IMR-90 (cell line): ENCODE measurements at regions not wholly inside any gene's neighbourhood (a gene's known extent, or its start where the extent isn't known, plus 50 kb on each side); places are given as distances from the start of the nearest gene placed in this dataset.

Experiments used
- ATAC-seq: fragments of 200-7000 bp; cut with Tn5 transposase; 2 replicates; pipeline ENCODE4 v1.9.1; 2020; ENCODE audit warnings: low read depth, mild to moderate bottlenecking, moderate library complexity
- BruUV-seq: library from RNA; stranded (reverse); fragments of 400-500 nt; replicated peaks from 2 replicates; lab custom pipeline; 2021; lab: Mats Ljungman, UMichigan
- CTCF ChIA-PET: fragments of 300-600 bp; formaldehyde crosslinking; extraction: SDS; loops from one replicate; lab custom pipeline; 2021; ENCODE audit warnings: antibody characterized with exemption; lab: Yijun Ruan, JAX
- POLR2A ChIA-PET: fragments of 300-600 bp; sonication (Branson Sonifier 250); formaldehyde crosslinking; loops from one replicate; lab custom pipeline; 2022; ENCODE audit warnings: antibody characterized with exemption; ENCODE audit not compliant: unreplicated experiment; lab: Charles Lee
- DNase-seq: peaks from one replicate; pipeline ENCODE4 v3.0.0; 2013
- H2AFZ ChIP-seq: replicated peaks from 2 replicates; pipeline ENCODE3; 2013; ENCODE audit warnings: low read length, mild to moderate bottlenecking; ENCODE audit not compliant: poor library complexity
- H2AK5ac ChIP-seq: 2 replicates; pipeline ENCODE4 v1.6.1; 2013; ENCODE audit warnings: low read depth, low read length, inconsistent platforms
- H2AK9ac ChIP-seq: replicated peaks from 2 replicates; pipeline ENCODE3; 2013; ENCODE audit warnings: mild to moderate bottlenecking, low read depth, low read length, moderate library complexity; ENCODE audit not compliant: poor library complexity
- H2BK120ac ChIP-seq: 2 replicates; pipeline ENCODE4 v1.6.1; 2013; ENCODE audit warnings: low read depth, low read length, inconsistent platforms
- H2BK15ac ChIP-seq: 3 replicates; pipeline ENCODE4 v1.6.1; 2013; ENCODE audit warnings: low read depth, low read length, inconsistent platforms
- H2BK20ac ChIP-seq: 2 replicates; pipeline ENCODE4 v1.6.1; 2013; ENCODE audit warnings: low read depth, mild to moderate bottlenecking, inconsistent platforms, low read length, moderate library complexity
- H2BK5ac ChIP-seq: 2 replicates; pipeline ENCODE4 v1.6.1; 2013; ENCODE audit warnings: mild to moderate bottlenecking, low read depth, low read length, inconsistent platforms; ENCODE audit not compliant: poor library complexity, severe bottlenecking
- H3K14ac ChIP-seq: replicated peaks from 2 replicates; pipeline ENCODE4 v1.6.1; 2013; ENCODE audit warnings: low read depth, low read length, inconsistent platforms
- H3K18ac ChIP-seq: 2 replicates; pipeline ENCODE4 v1.6.1; 2013; ENCODE audit warnings: low read depth, low read length, control low read depth
- H3K23ac ChIP-seq: 2 replicates; pipeline ENCODE4 v1.6.1; 2013; ENCODE audit warnings: low read depth, low read length, inconsistent platforms
- H3K27ac ChIP-seq: 2 replicates; pipeline ENCODE4 v1.5.1; 2013; ENCODE audit warnings: mild to moderate bottlenecking, control low read depth, low read length; ENCODE audit not compliant: insufficient read depth
- H3K27me3 ChIP-seq: 2 replicates; pipeline ENCODE4 v1.6.1; 2013; ENCODE audit warnings: low read length; ENCODE audit not compliant: control insufficient read depth, insufficient read depth
- H3K36me3 ChIP-seq: 2 replicates; pipeline ENCODE4 v1.6.1; 2013; ENCODE audit warnings: low read length, mixed read lengths; ENCODE audit not compliant: control insufficient read depth, insufficient read depth
- H3K4ac ChIP-seq: 2 replicates; pipeline ENCODE4 v1.6.1; 2013; ENCODE audit warnings: low read depth, low read length, inconsistent platforms
- H3K4me1 ChIP-seq: 2 replicates; pipeline ENCODE4 v1.6.1; 2013; ENCODE audit warnings: low read length, mixed read lengths; ENCODE audit not compliant: control insufficient read depth, insufficient read depth
- H3K4me2 ChIP-seq: 2 replicates; pipeline ENCODE4 v1.6.1; 2013; ENCODE audit warnings: low read depth, mild to moderate bottlenecking, control low read depth, low read length, moderate library complexity
- H3K4me3 ChIP-seq: 2 replicates; pipeline ENCODE4 v1.5.1; 2013; ENCODE audit warnings: low read depth, mild to moderate bottlenecking, control low read depth, low read length, moderate library complexity; ENCODE audit not compliant: insufficient read depth
- H3K56ac ChIP-seq: 2 replicates; pipeline ENCODE4 v1.6.1; 2013; ENCODE audit warnings: low read length, inconsistent platforms; ENCODE audit not compliant: insufficient read depth; ENCODE audit errors: extremely low read depth
- H3K79me1 ChIP-seq, 2 experiments: 2 replicates each; pipeline ENCODE4 v1.6.1; 2013; ENCODE audit warnings: low read length in 2 of 2, inconsistent platforms in 1 of 2, low read depth in 1 of 2
- H3K9ac ChIP-seq: 2 replicates; pipeline ENCODE4 v1.6.1; 2013; ENCODE audit warnings: low read depth, low read length, control low read depth
- H3K9me1 ChIP-seq: 2 replicates; pipeline ENCODE4 v1.6.1; 2013; ENCODE audit warnings: low read length, inconsistent platforms; ENCODE audit not compliant: insufficient read depth
- H3K9me3 ChIP-seq: 2 replicates; pipeline ENCODE4 v1.6.1; 2013; ENCODE audit warnings: low read length; ENCODE audit not compliant: control insufficient read depth, insufficient read depth
- H4K20me1 ChIP-seq: 2 replicates; pipeline ENCODE4 v1.6.1; 2013; ENCODE audit warnings: low read length, inconsistent platforms; ENCODE audit not compliant: insufficient read depth
- H4K5ac ChIP-seq: 2 replicates; pipeline ENCODE4 v1.6.1; 2013; ENCODE audit warnings: mild to moderate bottlenecking, low read depth, low read length, control low read depth
- H4K8ac ChIP-seq, 2 experiments: 2 replicates each; pipeline ENCODE4 v1.6.1; 2013; ENCODE audit warnings: low read depth in 2 of 2, low read length in 2 of 2, control low read depth in 1 of 2, inconsistent platforms in 1 of 2
- H4K91ac ChIP-seq: 2 replicates; pipeline ENCODE4 v1.6.1; 2013; ENCODE audit warnings: low read depth, low read length, inconsistent platforms; ENCODE audit not compliant: insufficient read depth
- BHLHE40 ChIP-seq: fragments of 150-350 bp; IDR thresholded peaks from 2 replicates; pipeline ENCODE4 v1.6.1; 2016; ENCODE audit warnings: mild to moderate bottlenecking, low read depth, low read length
- CEBPB ChIP-seq: IDR thresholded peaks from 2 replicates; pipeline ENCODE4 v1.6.1; 2012; ENCODE audit warnings: low read depth, low read length, improper control_type of control experiment
- FOS ChIP-seq: fragments of 150-350 bp; IDR thresholded peaks from 2 replicates; pipeline ENCODE4 v1.6.1; 2016; ENCODE audit warnings: low read depth, low read length
- MAFK ChIP-seq: IDR thresholded peaks from 2 replicates; pipeline ENCODE4 v1.6.1; 2012; ENCODE audit warnings: low read depth, low read length, improper control_type of control experiment
- MAZ ChIP-seq: IDR thresholded peaks from 2 replicates; pipeline ENCODE4 v1.6.1; 2012; ENCODE audit warnings: low read depth, mild to moderate bottlenecking, low read length, improper control_type of control experiment, moderate library complexity, borderline replicate concordance
- MXI1 ChIP-seq: IDR thresholded peaks from 2 replicates; pipeline ENCODE4 v1.6.1; 2012; ENCODE audit warnings: low read depth, mild to moderate bottlenecking, low read length, moderate library complexity, borderline replicate concordance
- NFE2L2 ChIP-seq: fragments of 150-350 bp; IDR thresholded peaks from 2 replicates; pipeline ENCODE4 v1.6.1; 2016; ENCODE audit warnings: low read depth, mild to moderate bottlenecking, low read length
- POLR2A ChIP-seq: IDR thresholded peaks from 2 replicates; pipeline ENCODE4 v1.6.1; 2012; ENCODE audit warnings: mild to moderate bottlenecking, low read depth, low read length
- RAD21 ChIP-seq: IDR thresholded peaks from 2 replicates; pipeline ENCODE4 v1.6.1; 2012; ENCODE audit warnings: low read length, improper control_type of control experiment
- RFX5 ChIP-seq: IDR thresholded peaks from 2 replicates; pipeline ENCODE4 v1.8.0; 2012; ENCODE audit warnings: low read depth, mild to moderate bottlenecking, low read length, moderate library complexity
- SMC3 ChIP-seq: fragments of 150-350 bp; IDR thresholded peaks from 2 replicates; pipeline ENCODE4 v1.6.1; 2016; ENCODE audit warnings: low read depth, mild to moderate bottlenecking, antibody characterized with exemption, low read length, moderate library complexity
- WGBS, 2 experiments: methylation state at CpG; one replicate each; pipeline versions ENCODE4 v1.1.5 to v1.1.7; 2013; ENCODE audit warnings: missing lambda C conversion rate in 2 of 2; ENCODE audit not compliant: insufficient read length in 1 of 2; ENCODE audit errors: extremely low coverage in 2 of 2; 5-methylcytosine and 5-hydroxymethylcytosine counted together
- dilution Hi-C: fragments of 300-500 bp; cut with HindIII; formaldehyde crosslinking; loops from one replicate; pipeline ENCODE4 v1.14.3; 2018; ENCODE audit warnings: low sequenced_read_pairs; ENCODE audit not compliant: unreplicated experiment
- in situ Hi-C: fragments of 300-500 bp; cut with MboI; formaldehyde crosslinking; loops from 3 replicates; pipeline ENCODE4 v1.14.3; 2019; ENCODE audit warnings: low sequenced_read_pairs, inconsistent platforms, mixed read lengths
- intact Hi-C: fragments of 100-400 bp; cut with micrococcal nuclease; formaldehyde crosslinking; loops from 2 replicates; pipeline ENCODE4 v1.10.0; 2022
- TF ChIP-seq, protein P1 (sequence below): fragments of 150-350 bp; IDR thresholded peaks from 2 replicates; pipeline ENCODE4 v1.6.1; 2016; ENCODE audit warnings: low read depth, mild to moderate bottlenecking, low read length, moderate library complexity, borderline replicate concordance
- TF ChIP-seq, protein P2 (sequence below): conservative IDR thresholded peaks from 2 replicates; pipeline ENCODE4 v1.5.1; 2012; ENCODE audit warnings: mild to moderate bottlenecking, low read depth, low read length, improper control_type of control experiment

DNA sequence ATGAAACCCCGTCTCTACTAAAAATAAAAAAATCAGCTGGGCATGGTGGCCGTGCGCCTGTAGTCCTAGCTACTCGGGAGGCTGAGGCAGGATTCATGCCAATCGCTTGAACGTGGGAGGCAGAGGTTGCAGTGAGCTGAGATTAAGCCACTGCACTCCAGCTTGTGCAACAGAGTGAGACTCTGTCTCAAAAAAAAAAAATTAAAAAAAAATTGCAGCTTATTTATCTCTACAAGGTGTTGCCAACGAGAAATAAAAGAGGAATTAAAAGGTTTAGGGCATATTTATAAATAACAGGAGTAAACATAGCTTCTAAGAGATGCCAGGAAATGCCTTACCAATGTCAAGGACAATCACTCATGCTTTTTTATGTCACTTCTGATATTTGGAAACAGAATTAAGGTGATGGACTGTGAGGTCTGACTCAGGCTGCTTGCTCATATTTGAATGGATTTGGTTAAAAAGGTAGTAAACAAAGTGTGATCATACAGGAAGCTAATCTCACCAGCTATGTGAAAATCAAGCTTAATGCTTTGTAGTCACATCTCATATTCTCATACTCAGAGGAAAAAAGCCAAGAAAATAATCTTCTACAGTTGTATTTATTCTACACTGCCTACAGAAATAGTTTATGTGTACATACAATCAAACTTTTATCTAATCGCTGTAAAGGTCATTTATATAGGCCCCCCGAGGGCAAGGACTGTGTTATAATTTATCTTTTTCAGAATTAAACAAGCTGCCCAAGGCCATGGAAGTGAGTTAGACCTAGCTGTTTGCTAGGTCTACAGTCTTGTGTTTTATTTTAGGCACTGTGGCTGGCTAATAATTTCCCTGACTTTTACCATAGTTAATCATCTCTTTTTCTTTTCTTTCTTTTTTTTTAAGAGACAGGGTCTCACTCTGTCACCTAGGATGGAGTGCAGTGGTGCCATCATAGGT is 61.1 kb upstream of the RBMX start:
- Histone ChIP-seq H4K91ac (no peak overlapping the region), H3K23ac (no peak overlapping the region), H3K27me3 (no peaks in the 10 kb centered on the region), H3K4me2 (no peak overlapping the region), H3K4me1 (no peaks in the 10 kb centered on the region), H3K4ac (no peak overlapping the region), H2AK5ac (no peak overlapping the region), H4K20me1 (no peaks in the 10 kb centered on the region), H2BK120ac (no peak overlapping the region), H2BK20ac (no peak overlapping the region), H3K36me3 (no peaks in the 10 kb centered on the region), H2BK5ac (no peak overlapping the region), H3K79me1 (no peaks in the 10 kb centered on the region), H3K14ac (no peak overlapping the region), H4K8ac (no peak overlapping the region), H2AK9ac (no peak overlapping the region), H3K4me3 (no peak overlapping the region), H3K9ac (no peak overlapping the region), H3K9me3 (no peaks in the 10 kb centered on the region), H2BK15ac (no peak overlapping the region), H3K27ac (no peak overlapping the region), H2AFZ (no peak overlapping the region), H3K18ac (no peak overlapping the region), H3K9me1 (no peaks in the 10 kb centered on the region), H4K5ac (no peak overlapping the region), H3K56ac (no peak overlapping the region)
- ATAC-seq (no peak), DNase-seq (no peak)
- TF ChIP-seq, protein P1, sequence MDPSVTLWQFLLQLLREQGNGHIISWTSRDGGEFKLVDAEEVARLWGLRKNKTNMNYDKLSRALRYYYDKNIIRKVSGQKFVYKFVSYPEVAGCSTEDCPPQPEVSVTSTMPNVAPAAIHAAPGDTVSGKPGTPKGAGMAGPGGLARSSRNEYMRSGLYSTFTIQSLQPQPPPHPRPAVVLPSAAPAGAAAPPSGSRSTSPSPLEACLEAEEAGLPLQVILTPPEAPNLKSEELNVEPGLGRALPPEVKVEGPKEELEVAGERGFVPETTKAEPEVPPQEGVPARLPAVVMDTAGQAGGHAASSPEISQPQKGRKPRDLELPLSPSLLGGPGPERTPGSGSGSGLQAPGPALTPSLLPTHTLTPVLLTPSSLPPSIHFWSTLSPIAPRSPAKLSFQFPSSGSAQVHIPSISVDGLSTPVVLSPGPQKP, result no peak
- TF ChIP-seq RFX5 (no peak), FOS (no peak), MXI1 (no peak), BHLHE40 (no peak), SMC3 (no peak), MAZ (no peak), RAD21 (no peak), NFE2L2 (no peak), POLR2A (no peak), MAFK (no peak), CEBPB (no peak)
- TF ChIP-seq, protein P2, sequence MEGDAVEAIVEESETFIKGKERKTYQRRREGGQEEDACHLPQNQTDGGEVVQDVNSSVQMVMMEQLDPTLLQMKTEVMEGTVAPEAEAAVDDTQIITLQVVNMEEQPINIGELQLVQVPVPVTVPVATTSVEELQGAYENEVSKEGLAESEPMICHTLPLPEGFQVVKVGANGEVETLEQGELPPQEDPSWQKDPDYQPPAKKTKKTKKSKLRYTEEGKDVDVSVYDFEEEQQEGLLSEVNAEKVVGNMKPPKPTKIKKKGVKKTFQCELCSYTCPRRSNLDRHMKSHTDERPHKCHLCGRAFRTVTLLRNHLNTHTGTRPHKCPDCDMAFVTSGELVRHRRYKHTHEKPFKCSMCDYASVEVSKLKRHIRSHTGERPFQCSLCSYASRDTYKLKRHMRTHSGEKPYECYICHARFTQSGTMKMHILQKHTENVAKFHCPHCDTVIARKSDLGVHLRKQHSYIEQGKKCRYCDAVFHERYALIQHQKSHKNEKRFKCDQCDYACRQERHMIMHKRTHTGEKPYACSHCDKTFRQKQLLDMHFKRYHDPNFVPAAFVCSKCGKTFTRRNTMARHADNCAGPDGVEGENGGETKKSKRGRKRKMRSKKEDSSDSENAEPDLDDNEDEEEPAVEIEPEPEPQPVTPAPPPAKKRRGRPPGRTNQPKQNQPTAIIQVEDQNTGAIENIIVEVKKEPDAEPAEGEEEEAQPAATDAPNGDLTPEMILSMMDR, result no peak
- no CpG with 5 or more reads among the region's 9 CpGs for whole genome bisulfite sequencing, 2 experiments
- POLR2A ChIA-PET, result no interaction called here
- in situ Hi-C loops (no loop called here), dilution Hi-C loops (no loop called here), intact Hi-C loops (no loop called here)
- BruUV-seq, result no TSS peak
- CTCF ChIA-PET, result interaction anchor here (0.6 kb wide), 1 partner anchor 63 kb away, joined by 5 read pairs; no protein-coding TSS in a partner anchor
